ENCODE measurements at regions not wholly inside any gene's neighbourhood (a gene's known extent, or its start where the extent isn't known, plus 50 kb on each side); places are given as distances from the start of the nearest gene placed in this dataset.

DNA sequence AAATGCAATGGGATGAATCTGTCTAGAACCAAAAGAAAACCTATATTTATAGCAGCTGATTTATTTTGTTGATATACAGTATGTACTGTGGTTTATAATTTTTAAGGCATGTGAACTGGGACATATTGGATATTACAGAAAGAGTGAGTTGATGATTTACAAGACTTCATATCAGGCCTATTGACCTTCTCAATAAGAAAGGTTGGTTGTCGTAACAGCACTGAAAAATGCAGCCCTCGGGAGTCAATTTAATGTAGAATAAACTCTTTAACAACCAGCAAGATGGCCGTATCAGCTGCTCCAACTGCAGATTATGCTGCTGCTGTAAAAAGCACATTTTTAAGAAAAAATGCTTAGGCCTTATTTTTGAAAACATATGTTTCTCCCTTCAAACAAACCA is 407.3 kb downstream of the GXYLT1 start:
- DNase-seq, result no peak

DNA sequence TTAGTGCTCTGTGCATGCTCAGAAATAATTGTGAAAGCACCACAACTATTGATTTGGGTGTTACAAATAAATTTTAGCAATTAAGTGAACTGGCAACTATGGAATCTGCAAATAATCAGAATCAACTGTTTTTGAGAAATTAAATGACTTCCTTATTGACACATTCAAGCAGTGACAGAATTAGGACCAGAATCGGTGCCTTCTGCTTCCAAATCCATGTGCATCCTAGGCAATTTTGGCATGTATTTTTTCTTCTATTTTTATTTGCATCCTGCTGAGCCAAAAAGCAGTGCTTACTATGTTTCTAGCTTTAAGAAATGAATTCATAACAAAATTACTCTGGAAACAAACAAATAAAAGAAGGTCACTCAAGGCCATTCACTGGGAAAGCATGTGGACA is 408.2 kb downstream of the GXYLT1 start:
- DNase-seq, result no peak

DNA sequence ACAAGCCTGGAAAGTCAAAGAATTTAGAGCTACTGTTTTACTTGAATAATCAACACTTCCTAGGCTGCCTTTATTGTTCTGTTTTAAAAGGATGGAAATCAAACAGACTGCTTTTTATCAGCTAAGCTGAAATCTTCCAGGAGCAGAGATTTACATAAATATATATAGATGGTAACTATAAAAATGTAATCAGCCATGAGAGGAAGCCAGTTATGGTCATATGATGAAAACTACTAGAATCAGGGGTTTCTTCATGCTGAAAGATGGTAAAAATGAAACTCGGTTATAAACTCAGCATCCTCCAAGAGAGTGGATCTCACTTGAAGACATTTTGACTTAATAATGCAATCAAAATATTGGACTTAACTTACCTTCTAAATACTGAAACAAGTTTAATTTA is 413.0 kb downstream of the GXYLT1 start:
- no peak for DNase-seq

DNA sequence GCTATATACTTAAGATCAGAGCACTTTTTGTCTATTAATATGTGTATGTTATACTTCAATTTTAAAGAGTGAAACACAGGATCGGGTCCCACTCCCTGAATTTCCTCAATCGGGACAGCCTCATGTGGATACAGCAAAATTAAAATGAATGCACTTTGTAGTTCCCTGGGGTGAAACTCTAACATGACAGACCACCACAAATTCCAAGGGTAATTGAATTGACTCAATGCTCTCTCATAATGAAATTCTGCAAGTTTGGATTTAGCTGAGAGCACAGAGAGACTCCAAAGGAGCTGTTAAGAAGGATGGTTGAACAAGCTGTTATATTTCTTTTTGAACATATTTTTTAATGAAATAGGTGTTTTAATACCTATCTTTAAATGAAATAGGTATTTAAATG is 413.6 kb downstream of the GXYLT1 start:
- no peak for DNase-seq

DNA sequence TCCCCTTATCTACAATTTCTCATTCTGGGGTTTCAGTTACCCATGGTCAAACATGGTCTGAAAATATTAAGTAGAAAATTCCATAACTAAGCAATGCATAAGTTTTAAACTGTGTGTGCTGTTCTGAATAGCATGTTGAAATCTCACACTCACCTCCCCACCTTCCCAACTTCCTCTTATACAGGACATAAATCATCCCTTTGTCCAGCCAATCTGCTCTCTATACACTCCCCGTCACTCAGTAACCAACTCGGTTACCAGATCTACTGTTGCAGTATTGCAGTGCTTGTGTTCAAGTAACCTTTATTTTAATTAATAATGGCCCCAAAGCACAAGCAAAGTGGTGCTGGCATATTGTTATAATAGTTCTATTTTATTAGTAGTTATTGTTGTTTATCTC is 420.5 kb downstream of the GXYLT1 start:
- no peak for DNase-seq

DNA sequence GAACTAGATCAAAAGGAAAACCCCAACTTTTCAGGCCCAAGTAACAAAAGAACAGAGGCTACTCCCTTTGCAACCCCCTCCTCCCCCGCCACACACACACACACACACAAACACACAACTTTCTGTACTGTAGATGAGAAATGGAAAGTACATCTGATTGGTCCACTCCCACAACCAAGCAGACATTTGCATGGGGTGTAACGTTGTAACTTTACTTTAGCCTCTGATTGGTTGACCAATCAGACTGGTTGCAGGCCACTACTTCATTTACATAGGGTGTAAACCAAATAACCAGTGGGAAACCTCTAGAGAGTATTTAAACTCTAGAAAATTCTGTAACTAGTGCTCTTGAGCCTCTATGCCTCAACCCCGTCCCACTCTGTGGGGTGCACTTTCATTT is 425.5 kb downstream of the GXYLT1 start:
- no peak for DNase-seq

DNA sequence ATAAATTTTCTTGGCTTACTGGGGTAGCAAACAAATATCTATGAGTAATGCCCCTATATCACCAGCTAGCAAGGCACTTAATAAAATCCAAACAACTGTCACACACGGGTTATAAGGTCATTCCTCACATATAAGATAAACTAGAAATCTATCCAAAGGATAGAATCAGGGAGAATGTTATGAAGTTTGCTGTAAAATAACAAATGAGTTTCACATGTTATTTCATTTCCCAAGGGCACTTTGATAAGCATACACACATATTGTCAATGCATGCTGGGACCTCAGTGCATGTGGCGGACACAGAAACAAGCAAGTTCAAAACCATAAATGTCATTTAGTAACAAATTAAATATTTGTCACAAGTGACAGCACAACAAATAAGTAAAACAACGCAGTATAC is 429.4 kb downstream of the GXYLT1 start:
- no peak for DNase-seq

DNA sequence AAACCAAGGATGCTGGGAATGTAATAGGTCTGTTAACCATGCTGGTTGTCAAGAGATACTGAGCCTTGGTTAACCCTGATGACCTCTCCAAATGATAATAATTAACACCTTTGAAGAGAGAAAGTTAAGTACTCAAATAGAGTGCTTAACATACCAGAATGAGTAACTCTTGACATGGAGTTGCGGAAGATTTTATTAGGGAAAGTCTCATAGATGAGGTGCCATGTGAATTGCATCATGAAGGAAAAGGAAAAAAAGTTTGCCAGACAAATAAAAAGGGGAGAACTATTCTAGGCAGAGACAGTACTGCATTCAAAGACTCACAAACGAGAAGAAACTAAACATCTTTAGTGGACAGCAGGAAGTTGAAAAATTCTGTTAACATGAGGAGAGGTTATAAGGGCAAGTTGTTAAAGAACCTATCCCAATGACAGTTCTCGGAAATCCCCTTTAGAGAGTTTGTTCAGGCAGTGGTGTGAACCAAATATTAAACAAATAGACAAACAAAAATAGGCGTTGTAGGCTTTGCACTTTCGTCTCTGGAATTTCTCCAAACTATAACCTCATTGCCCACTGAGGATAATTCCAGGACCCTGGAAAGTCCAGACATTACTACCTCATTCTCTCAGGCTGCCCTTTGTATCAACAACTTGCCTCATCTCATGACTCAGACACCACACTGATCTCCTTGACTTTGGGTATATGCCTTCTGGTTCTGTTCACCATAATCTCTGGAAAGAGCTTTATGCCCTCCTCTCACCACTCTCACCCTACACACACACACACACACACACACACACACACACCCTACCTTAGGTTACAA is 435.0 kb downstream of the GXYLT1 start:
- DNase-seq, result no peak

DNA sequence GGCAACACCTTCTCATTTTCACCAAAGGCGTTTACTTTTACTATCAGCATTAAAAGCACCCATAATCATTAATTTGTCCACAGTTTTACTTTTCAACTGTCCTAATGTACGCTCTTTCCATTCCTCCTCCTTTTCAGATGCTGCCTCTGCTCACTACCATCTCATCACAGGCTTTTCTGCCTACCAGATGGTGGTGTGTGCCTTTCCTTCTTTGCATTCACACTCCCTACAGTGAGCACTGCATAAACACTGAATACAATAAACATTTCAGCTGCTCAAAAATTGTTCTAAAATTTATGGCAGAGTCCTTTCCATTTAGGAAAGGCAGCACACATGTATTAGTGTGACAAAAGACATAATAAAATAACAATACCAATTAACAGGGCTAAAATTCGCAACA is 435.7 kb downstream of the GXYLT1 start:
- no peak for DNase-seq

DNA sequence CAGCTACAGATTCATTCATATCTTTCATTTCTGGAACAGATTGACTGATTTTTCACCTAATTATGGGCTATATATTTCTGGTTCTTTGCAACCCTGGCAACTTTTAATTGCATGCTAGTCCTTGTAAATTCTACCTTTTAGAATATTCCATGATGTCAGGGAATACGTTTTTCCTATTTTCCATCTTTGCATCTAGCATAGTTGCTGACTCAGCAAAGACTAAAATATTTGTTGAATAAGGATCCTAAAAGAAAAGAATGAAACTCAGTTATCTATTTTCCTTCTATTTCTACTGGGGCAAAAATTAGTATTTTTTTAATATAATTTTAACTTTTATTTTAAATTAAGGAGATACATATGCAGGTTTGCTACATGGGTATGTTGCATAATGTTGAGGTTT is 438.3 kb downstream of the GXYLT1 start:
- no peak for DNase-seq

DNA sequence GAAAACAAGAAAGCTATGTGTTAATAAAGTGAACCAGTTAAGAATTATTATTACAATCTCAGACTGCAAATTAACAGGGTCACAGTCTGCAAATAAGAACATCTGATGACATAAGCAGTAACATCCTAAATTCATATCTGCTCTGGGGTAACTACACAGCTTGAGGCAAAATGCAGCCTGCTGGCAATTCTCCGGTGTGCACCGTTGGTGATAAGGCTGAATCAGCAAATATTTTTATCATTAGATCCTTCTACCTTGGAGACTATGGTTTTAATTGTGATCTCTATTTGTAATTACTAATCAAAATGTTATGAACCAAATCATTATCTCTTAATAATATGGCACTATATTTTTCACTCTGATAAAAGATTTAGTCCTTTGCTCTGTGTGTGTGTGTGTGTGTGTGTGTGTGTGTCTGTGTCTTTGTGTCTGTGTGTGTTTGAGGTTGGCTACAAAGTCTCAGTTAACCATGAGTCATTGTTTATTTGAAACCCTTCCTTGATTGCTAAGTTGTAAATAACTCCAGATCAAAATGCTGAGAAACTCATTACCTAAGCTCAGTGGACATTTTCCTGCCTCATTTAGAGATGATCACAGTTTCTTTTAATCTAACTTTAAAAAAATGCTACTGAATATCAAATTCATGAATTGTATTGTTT is 442.6 kb downstream of the GXYLT1 start:
- no peak for DNase-seq

DNA sequence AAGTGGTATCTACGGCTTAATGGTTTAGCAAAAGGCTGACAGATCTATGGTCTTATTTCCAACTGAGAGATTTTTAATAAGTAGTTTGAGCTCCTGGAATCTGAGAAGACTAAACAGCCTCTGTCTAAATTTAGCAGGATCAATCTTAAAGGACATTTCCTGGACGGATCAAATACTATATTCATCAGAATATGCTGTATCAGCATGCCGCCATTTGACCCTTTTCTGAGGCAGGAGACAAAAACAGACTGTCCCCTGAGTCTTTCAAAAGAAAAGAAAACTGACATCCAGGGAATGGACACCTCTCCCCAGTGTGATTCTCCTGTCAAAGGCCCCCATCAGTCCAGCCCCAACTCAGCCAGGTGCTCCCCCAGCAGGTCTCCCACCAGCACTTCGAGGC is 443.7 kb downstream of the GXYLT1 start:
- no peak for DNase-seq

DNA sequence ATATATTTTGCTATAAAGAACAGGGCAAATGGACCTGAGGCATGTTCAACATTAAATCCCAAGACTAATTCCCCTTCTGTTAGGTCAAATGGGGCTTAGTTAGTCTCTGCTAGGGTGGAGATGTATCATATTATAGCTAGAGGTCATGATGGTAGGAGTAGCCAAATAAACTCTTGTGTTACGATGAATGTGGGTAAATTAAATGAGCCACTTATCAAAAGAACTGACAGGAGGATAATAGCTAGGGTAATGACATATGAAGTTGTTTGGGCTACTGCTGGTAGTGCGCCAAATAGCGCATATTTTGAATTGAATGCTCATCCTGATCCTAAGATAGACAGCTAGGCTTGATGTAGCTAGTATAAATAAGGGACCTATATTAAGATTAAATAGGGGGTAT is 445.0 kb downstream of the GXYLT1 start:
- DNase-seq, result no peak

DNA sequence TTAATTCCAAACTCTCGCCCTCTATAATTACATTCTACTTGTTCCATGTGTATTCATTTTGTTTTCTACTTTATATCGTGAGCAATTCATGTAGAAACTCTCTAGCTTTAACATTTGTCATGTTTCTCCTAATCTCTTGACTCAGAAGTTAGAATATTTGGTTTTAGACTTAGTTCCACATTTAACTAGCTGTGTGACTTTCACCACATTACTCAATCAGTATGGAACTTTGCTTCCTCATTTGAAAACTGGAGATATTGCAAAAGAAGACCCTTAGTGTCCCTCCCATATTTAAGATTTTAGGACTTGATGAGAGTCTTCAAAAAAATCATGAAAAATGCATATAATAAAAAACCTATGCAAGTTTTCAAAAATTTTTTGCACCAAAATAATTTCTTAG is 447.5 kb downstream of the GXYLT1 start:
- DNase-seq, result no peak

DNA sequence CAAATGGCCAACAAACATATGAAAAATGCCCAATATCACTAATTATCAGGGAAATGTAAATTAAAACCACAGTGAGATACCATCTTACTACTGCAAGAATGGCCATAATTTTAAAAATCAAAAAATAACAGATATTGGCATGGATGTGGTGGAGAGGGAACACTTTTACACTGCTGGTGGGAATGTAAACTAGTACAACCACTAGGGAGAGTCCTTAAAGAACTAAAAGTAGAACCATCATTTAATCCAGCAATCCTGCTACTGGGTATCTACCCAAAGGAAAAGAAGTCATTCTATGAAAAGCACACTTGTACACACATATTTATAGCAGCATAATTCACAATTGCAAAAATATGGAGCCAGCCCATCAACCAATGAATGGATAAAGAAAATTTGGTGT is 459.7 kb downstream of the GXYLT1 start:
- DNase-seq, result no peak

DNA sequence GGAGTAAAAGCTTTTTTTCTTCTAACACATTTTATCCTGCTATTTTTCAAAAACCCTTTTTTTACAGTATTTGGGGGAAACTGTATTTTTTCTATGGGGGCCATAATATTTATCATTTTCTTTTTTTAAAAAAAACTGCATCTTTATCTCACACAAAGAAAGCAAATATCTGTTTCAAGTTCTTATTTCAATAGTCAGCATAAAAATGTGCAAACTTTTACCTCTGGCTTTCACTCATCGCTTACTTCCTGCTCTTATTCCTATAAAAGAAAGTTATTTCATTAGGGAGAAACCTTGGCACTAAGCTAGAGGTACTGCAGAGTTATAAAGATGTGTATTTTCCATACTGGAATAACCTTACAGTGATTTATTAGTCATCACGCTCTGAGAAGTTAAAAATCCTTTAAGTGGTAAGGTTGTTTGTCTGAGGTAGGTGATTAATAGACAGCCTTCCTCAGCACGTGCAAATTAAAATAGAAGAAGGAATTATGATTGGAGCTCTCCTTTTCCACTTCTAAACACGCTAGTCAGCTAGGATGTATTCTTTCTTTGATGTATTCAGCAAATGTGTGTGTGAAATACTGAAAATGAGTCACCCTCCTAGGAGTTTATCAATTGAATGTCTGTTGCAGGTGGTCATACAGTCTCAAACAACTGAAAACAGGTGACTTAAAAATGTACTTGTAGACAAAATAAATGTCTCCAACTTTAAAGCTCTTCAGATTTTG is 461.0 kb downstream of the GXYLT1 start:
- no peak for DNase-seq

DNA sequence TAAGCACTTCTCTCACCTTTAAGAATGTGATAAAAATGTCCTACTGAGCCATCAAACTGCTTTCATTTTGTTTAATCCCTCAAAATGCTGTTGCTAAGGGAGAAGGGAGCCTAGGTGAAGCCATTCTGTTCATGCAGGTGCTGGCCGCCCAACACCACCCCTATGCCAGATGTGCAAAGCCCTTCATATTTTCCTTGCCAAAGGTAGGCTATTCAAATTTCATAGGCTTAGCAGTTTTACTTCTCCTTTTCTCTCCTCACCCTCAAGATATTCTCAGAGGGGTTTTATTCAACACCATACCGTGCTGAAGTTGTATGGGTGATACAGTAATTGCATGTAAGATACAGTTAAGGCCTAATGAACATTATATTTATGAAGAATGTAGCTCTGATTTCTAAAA is 461.7 kb downstream of the GXYLT1 start:
- DNase-seq, result no peak

DNA sequence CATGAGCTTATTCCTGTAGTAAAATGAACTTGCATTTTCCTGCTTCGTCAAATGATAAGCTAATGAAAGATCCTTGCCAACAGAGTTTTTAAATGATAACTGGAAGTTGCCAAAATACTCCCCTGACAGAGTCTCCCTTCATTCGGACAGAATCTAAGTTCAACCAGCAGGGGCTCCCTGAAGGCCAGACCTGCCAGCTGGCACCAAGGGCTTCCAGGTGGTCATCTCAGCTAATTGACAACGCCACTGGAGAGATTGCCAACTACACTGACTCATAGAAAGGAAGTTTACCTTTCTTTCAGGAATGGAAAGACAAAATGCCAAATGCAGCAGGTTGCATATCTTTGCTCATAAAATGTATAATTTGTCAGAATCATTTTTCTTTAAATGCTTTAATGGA is 462.8 kb downstream of the GXYLT1 start:
- no peak for DNase-seq

DNA sequence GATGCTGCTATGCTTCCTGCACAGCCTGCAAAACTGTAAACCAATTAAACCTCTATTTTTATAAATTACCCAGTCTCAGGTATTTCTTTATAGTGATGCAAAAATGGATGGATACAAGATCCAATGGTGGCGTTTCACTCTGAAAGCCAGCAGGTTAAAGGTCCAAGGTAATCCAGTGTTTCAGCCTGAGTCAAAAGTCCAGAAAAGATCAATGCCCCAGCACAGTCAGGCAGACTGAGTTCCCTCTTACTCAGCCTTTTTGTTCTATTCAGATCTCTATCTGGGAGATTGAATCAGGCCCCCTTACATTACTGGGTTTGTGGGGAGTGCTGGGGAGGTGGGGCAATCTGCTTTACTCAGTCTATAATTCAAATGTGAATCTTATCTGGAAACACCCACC is 464.5 kb downstream of the GXYLT1 start:
- DNase-seq, result no peak

DNA sequence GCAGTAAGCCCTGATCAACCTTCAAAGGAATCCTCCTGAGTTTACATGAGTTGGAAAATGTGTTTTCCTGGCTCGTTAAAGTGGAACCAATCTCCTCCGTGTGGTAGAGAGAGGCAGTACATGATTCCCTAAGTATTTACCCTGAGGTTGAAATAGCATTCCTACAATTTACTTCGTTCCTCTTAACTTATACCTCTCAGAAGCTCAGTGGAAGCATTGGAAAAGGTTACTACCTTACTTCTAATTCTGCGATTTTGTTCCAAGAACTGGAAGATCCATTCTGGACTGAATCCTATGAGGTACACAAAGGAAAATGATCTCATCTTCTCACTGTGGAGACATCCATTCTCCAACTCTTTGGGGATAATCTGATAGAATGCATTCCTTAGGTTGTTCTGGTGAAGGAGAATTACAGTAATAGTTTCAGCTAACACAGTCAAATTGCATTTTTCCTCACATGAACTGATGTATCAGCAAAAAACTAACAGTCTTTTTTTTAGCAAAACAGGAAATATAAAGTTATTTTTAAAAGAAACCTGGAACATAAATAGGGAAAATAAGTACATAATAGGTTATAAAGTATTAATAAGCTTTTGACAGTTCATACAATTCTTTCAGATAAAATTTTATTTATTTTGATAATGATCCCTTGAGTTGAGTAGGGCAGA is 475.6 kb downstream of the PDZRN4 start:
- no peak for DNase-seq

DNA sequence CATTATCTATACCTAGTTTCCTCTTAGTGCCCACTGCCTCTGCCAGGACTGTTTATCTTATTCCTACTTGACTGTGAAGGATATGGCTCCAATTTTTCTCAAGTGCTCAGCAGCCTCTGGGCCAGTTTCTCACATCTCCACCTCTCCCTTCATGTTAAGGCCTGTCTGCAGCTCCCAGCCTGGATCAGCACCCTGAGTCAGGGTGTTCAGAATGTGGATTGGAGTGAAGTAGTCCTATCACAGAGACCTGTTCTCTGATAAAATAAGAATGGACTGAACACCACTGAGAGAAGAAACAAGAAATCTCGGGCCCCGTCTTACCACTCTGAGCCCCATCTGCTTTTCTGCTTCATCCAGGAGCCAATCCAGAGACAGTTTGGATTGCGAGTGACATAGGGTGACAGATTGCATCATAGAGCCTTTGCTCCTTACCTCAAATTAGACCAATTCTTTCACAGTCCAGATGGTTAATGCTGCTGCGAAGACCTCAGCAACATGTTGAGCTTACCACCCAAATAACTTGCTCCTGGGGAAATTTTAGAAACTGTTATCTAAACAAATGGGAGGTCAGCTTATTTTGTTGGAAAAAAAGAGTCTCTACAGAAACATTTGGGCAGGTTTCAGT is 473.1 kb downstream of the PDZRN4 start:
- no peak for DNase-seq

DNA sequence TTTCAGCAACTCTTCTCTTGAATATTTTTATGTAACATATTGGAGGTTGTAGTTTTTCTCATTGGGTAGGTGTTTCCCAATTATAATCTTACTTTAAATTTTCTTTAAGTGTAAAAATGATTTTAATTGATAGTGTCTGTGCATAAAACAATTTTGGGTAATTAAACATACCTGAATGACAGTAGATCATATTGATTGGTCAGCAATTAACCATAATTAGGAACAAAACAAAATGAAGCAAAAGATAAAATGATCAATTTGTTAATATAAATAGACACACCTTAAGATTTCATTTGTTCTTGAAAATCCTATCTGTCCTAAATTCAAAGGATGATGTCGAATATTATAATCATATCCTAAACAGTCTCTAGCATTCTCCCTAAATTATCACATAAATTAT is 468.3 kb downstream of the PDZRN4 start:
- no peak for DNase-seq

All from effector CD8-positive, alpha-beta T cell (primary cell).